Heart right ventricle (tissue), 16 donors: ENCODE measurements at regions not wholly inside any gene's neighbourhood (a gene's known extent, or its start where the extent isn't known, plus 50 kb on each side); places are given as distances from the start of the nearest gene placed in this dataset.

Source experiments
- ATAC-seq, 8 donors: fragments of 200-7000 bp; cut with Tn5 transposase; one replicate each; pipeline ENCODE4 v1.9.1; 2020; ENCODE audit warnings: mild to moderate bottlenecking in 8 of 8, moderate library complexity in 8 of 8, moderate number of reproducible peaks in 1 of 8
- DNase-seq, 2 donors: peaks; one replicate each; pipeline ENCODE4 v3.0.0-alpha.2; 2020
- H3K27ac ChIP-seq, 10 donors: fragments of 200-600 bp; sonication (generic) in 2 of 10; one replicate each; pipeline versions ENCODE4 v1.5.0 to v1.8.0; 2020 to 2022; ENCODE audit warnings: mild to moderate bottlenecking in 3 of 10
- H3K27me3 ChIP-seq, 7 donors: fragments of 200-600 bp; one replicate each; pipeline ENCODE4 v1.8.0; 2021 to 2022; ENCODE audit warnings: mild to moderate bottlenecking in 2 of 7
- H3K36me3 ChIP-seq, 9 donors: fragments of 200-600 bp; sonication (generic) in 1 of 9; one replicate each; pipeline versions ENCODE4 v1.5.0 to v1.8.0; 2020 to 2022; ENCODE audit warnings: mild to moderate bottlenecking in 2 of 9
- H3K4me1 ChIP-seq, 9 donors: fragments of 200-600 bp; sonication (generic) in 1 of 9; one replicate each; pipeline versions ENCODE4 v1.5.0 to v1.8.0; 2020 to 2022; ENCODE audit warnings: mild to moderate bottlenecking in 4 of 9
- H3K4me3 ChIP-seq, 10 donors: fragments of 200-600 bp; sonication (generic) in 2 of 10; one replicate each; pipeline versions ENCODE4 v1.5.0 to v1.8.0; 2020 to 2022; ENCODE audit warnings: mild to moderate bottlenecking in 7 of 10, moderate library complexity in 2 of 10
- H3K9me3 ChIP-seq, 11 donors: fragments of 200-600 bp in 10 of 11; sonication (generic) in 2 of 11; one replicate each; pipeline versions ENCODE4 v1.5.0 to v1.8.0; 2013 to 2022; ENCODE audit warnings: mild to moderate bottlenecking in 2 of 11, control low read depth in 1 of 11, moderate library complexity in 1 of 11
- WGBS, 2 donors: extraction: QIAGEN DNeasy Blood & Tissue Kit; methylation state at CpG; one replicate each; pipeline ENCODE4 v1.1.7; 2013; ENCODE audit warnings: inconsistent platforms in 1 of 2; 5-methylcytosine and 5-hydroxymethylcytosine counted together
- intact Hi-C, 10 donors: fragments of 100-400 bp; cut with DNase I; formaldehyde crosslinking; loops; one replicate each; pipeline versions ENCODE4 v1.11.1 to v1.14.2; 2022
- TF ChIP-seq, protein P1 (sequence below), 9 donors: fragments of 200-600 bp; sonication (generic) in 2 of 9; IDR thresholded peaks; one replicate each; pipeline versions ENCODE4 v1.5.0 to v1.8.0; 2021 to 2022; ENCODE audit warnings: antibody characterized with exemption in 9 of 9, mild to moderate bottlenecking in 5 of 9, moderate library complexity in 1 of 9
- donor health status: Arrhythmogenic right ventricular cardiomyopathy.
- donor health status: ischemic (EF 13 %, LVEDD 7.1; RV severe dilation, severe dysfunction).
- donor health status: healthy with polysubstance abuse.
- donor health status: DM: no; HTN: yes; CAD: no.
- donor health status: DM: no; HTN: no; CAD: no.
- donor health status: ischemic (EF 25% LVEDD 6.9; RV normal size, moderate dysfunction).
- donor health status: ischemic (EF 25% LVEDD 5.7; RV mildly dilated, moderate dysfunction).
- donor health status: healthy.
- donor health status: DM: yes; HTN: yes; CAD: no.
- donor health status: Ischemic cardiomyopathy.
- donor health status: ischemic (EF 35%, LVEDD 5.7; RV mildly dilated, moderate dysfunction).
- donor health status: nonischemic (EF 11% LVEDD 7.7; RV severe dilation, severe dysfunction).
- donor health status: DM: yes; HTN: yes; CAD: no.
- donor health status: PGD.
- donor health status: ischemic (EF 29% LVEDD 5.4; RV normal size, mild dysfunction).
- donor health status: nonischemic (EF 23%, LVEDD 6.1; RV moderate dilation, normal function).

DNA sequence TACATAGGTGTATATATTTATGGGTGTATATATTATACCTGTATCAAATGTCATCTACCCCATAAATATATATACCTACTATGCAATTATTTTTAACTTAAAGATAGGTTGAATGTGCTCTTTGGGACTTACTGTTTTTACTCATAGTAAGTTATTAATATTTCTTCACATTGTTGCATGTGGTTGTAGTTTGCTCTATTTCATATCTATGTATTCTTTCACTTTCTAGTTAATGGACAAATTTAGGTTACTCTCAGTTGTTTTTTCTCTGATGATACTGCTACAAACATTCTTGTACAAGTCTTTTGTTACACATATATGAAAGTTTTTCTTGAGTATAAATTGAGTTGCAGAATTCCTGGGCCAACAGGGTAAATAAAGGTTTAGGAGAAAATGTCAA, 601.8 kb upstream of the ID2 start:
- ATAC-seq (no peak), DNase-seq (no peak)
- peaks cover 0 to 2% (median 0%) of the 10 kb centered on the region in 7 donors for H3K27me3 ChIP-seq
- no peak overlapping the region for H3K4me3 ChIP-seq
- H3K36me3 ChIP-seq, result no peaks in the 10 kb centered on the region
- peaks cover 0 to 7% (median 0%) of the 10 kb centered on the region in 11 donors for H3K9me3 ChIP-seq
- intact Hi-C loops, result no loop called here
- peaks cover 0 to 2% (median 0%) of the 10 kb centered on the region in 9 donors for H3K4me1 ChIP-seq
- H3K27ac ChIP-seq, result no peak overlapping the region
- TF ChIP-seq, protein P1, sequence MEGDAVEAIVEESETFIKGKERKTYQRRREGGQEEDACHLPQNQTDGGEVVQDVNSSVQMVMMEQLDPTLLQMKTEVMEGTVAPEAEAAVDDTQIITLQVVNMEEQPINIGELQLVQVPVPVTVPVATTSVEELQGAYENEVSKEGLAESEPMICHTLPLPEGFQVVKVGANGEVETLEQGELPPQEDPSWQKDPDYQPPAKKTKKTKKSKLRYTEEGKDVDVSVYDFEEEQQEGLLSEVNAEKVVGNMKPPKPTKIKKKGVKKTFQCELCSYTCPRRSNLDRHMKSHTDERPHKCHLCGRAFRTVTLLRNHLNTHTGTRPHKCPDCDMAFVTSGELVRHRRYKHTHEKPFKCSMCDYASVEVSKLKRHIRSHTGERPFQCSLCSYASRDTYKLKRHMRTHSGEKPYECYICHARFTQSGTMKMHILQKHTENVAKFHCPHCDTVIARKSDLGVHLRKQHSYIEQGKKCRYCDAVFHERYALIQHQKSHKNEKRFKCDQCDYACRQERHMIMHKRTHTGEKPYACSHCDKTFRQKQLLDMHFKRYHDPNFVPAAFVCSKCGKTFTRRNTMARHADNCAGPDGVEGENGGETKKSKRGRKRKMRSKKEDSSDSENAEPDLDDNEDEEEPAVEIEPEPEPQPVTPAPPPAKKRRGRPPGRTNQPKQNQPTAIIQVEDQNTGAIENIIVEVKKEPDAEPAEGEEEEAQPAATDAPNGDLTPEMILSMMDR (IDR thresholded peaks at IDR 0.05), result no peak

DNA sequence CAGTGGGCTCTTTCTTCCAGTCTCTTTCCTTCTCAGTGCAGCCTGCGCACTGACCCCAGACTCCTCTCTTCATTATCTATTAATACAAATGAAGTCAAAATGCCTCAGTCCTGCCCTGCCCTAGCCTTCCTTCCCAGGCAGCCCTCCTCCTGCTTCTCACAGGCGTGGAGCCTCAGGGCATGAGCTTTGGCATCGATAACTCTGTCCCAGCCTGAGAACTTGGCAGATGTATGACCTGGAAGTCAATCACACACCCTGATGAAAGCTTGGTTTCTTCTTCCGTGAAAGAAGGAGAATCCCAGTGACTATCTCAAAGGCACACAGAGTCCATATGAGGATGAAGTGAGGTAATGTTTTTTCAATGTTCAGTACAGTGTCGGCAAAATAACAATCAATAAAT, 600.7 kb upstream of the ID2 start:
- Histone ChIP-seq H3K27ac (no peak overlapping the region), H3K4me3 (no peak overlapping the region), H3K27me3 (peaks cover 0 to 5% (median 0%) of the 10 kb centered on the region in 7 donors), H3K4me1 (no peaks in the 10 kb centered on the region), H3K36me3 (no peaks in the 10 kb centered on the region), H3K9me3 (peaks cover 0 to 7% (median 0%) of the 10 kb centered on the region in 11 donors)
- DNase-seq (no peak), ATAC-seq (no peak)
- intact Hi-C loops, result no loop called here
- WGBS, 2 donors, result 89 to 92% methylated on average over 5 of the region's 5 CpGs
- TF ChIP-seq, protein P1 (IDR thresholded peaks at IDR 0.05), result no peak

DNA sequence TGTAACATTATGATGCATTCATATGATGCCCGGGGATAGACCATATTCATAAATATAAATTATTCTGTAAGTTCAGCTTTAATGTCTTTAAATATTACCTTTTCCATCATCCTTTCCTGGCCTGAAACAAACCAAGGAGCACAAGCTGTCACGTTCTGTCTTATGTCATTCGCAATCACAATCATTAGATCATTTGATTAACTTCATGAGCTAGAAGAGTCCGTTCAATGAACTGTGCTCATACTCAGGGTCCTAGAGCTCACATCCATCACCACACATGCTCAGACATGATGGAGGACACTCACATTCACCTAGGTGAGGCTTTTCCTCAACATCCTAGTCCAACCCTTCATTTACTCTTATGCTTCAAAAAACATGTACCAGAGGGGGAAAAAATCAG, 599.0 kb upstream of the ID2 start:
- H3K27me3 ChIP-seq, result peaks cover 0 to 5% (median 0%) of the 10 kb centered on the region in 7 donors
- DNase-seq, result no peak
- TF ChIP-seq, protein P1 (IDR thresholded peaks at IDR 0.05), result no peak
- no peak overlapping the region for H3K27ac ChIP-seq
- ATAC-seq, result no peak
- intact Hi-C loops, result no loop called here
- H3K9me3 ChIP-seq, result no peaks in the 10 kb centered on the region
- no peak overlapping the region for H3K4me3 ChIP-seq
- WGBS, 2 donors, result 91 to 95% methylated on average over 4 of the region's 4 CpGs
- H3K4me1 ChIP-seq, result no peaks in the 10 kb centered on the region
- no peaks in the 10 kb centered on the region for H3K36me3 ChIP-seq

DNA sequence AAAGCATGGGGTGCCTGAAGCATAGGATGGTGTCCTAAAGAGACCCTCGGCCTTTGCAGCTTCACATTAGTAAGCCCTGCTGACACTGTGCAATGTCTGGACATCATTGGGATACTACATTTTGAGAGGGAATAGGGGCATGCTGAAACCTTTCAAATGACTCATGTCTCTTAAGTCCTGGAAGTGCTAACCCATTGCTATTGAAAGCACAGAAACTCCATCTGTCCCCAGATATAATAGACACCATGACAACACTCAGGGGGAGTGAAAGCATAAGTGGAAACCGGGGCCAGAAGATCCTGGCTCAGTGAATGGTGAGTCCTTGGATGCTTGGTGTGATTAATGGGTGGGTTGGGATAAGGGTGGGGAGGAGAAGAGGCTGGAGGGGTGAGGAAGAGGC, 595.5 kb upstream of the ID2 start:
- ATAC-seq (no peak), DNase-seq (no peak)
- no peak overlapping the region for H3K27ac ChIP-seq
- H3K4me1 ChIP-seq, result peaks cover 0 to 5% (median 0%) of the 10 kb centered on the region in 9 donors
- intact Hi-C loops, result no loop called here
- H3K36me3 ChIP-seq, result no peaks in the 10 kb centered on the region
- H3K4me3 ChIP-seq, result no peak overlapping the region
- H3K9me3 ChIP-seq, result no peaks in the 10 kb centered on the region
- TF ChIP-seq, protein P1 (IDR thresholded peaks at IDR 0.05), result no peak
- 95 to 98% methylated on average over 2 of the region's 2 CpGs for WGBS, 2 donors
- H3K27me3 ChIP-seq, result peaks cover 0 to 5% (median 0%) of the 10 kb centered on the region in 7 donors
